Suprapubic skin (tissue), 4 donors: ENCODE measurements at regions not wholly inside any gene's neighbourhood (a gene's known extent, or its start where the extent isn't known, plus 50 kb on each side); places are given as distances from the start of the nearest gene placed in this dataset.

Experiments used
- CTCF ChIP-seq, 2 donors: fragments of 200-600 bp in 1 of 2; fragments of 450-650 bp in 1 of 2; sonication (generic) in 1 of 2; IDR thresholded peaks; one replicate each; pipeline ENCODE4 v1.5.1; 2016 to 2019; ENCODE audit warnings: antibody characterized with exemption in 2 of 2, mild to moderate bottlenecking in 1 of 2, moderate library complexity in 1 of 2
- EP300 ChIP-seq: sonication (generic); formaldehyde crosslinking; IDR thresholded peaks from one replicate; pipeline ENCODE4 v1.6.1; 2017; ENCODE audit warnings: antibody characterized with exemption
- POLR2A ChIP-seq, 2 donors: fragments of 450-650 bp; IDR thresholded peaks; one replicate each; pipeline ENCODE4 v1.6.1; 2017; ENCODE audit warnings: antibody characterized with exemption in 2 of 2, mild to moderate bottlenecking in 2 of 2, moderate library complexity in 2 of 2
- POLR2AphosphoS5 ChIP-seq, 3 donors: sonication (generic); formaldehyde crosslinking; IDR thresholded peaks; one replicate each; pipeline ENCODE4 v1.6.1; 2017; ENCODE audit warnings: antibody characterized with exemption in 3 of 3

- TF ChIP-seq EP300 (no peak), POLR2AphosphoS5 (IDR thresholded peaks at IDR 0.05) (no peak), CTCF (IDR thresholded peaks at IDR 0.05) (no peak), POLR2A (IDR thresholded peaks at IDR 0.05) (no peak)
Observed at GRCh38 chr20:53785320-53785719, 191.7 kb upstream of the ZNF217 start.
